Neural cell (in vitro differentiated cells): ENCODE measurements at regions not wholly inside any gene's neighbourhood (a gene's known extent, or its start where the extent isn't known, plus 50 kb on each side); places are given as distances from the start of the nearest gene placed in this dataset.

Experiments used
- H2AFZ ChIP-seq: fragments of 200-600, 300-800 bp; sonication (generic), shearing (Covaris generic); 2 replicates; pipeline ENCODE4 v1.6.0; 2014; ENCODE audit warnings: low read depth, mild to moderate bottlenecking, antibody characterized with exemption, low read length, moderate library complexity
- H3F3A ChIP-seq: fragments of 200-600 bp; shearing (Covaris generic); 2 replicates; pipeline ENCODE4 v1.6.1; 2016; ENCODE audit warnings: mild to moderate bottlenecking, moderate library complexity, mixed read lengths, antibody characterized with exemption, low read length; ENCODE audit not compliant: insufficient read depth, poor library complexity, severe bottlenecking
- H3K27ac ChIP-seq: fragments of 200-600, 300-800 bp; sonication (generic), shearing (Covaris generic); 2 replicates; pipeline ENCODE4 v1.5.1; 2014; ENCODE audit warnings: mild to moderate bottlenecking, low read length, moderate library complexity
- H3K27me3 ChIP-seq: fragments of 300-800, 200-600 bp; sonication (generic), shearing (Covaris generic); 2 replicates; pipeline ENCODE4 v1.6.0; 2014; ENCODE audit warnings: mild to moderate bottlenecking, low read depth, low read length, moderate library complexity; ENCODE audit not compliant: insufficient read depth
- H3K36me3 ChIP-seq: fragments of 300-800, 200-600 bp; sonication (generic), shearing (Covaris generic); 2 replicates; pipeline ENCODE4 v1.5.1; 2014; ENCODE audit warnings: mild to moderate bottlenecking, antibody characterized with exemption, low read length, moderate library complexity; ENCODE audit not compliant: insufficient read depth
- H3K4me2 ChIP-seq: fragments of 300-800, 200-600 bp; sonication (generic), shearing (Covaris generic); 2 replicates; pipeline ENCODE4 v1.6.0; 2014; ENCODE audit warnings: mild to moderate bottlenecking, low read length
- H3K4me3 ChIP-seq: fragments of 300-800, 200-600 bp; sonication (generic), shearing (Covaris generic); 2 replicates; pipeline ENCODE4 v1.5.1; 2014; ENCODE audit warnings: mild to moderate bottlenecking, low read length, moderate library complexity
- H3K79me2 ChIP-seq: fragments of 200-600 bp; shearing (Covaris generic); replicated peaks from 2 replicates; pipeline ENCODE4 v1.6.0; 2014; ENCODE audit warnings: mild to moderate bottlenecking, low read length, moderate library complexity; ENCODE audit not compliant: insufficient read depth
- H3K9ac ChIP-seq: fragments of 300-800, 200-600 bp; sonication (generic), shearing (Covaris generic); 2 replicates; pipeline ENCODE4 v1.6.1; 2016; ENCODE audit warnings: mild to moderate bottlenecking, low read length, mixed read lengths
- H3K9me2 ChIP-seq: fragments of 200-600 bp; shearing (Covaris generic); 2 replicates; pipeline ENCODE4 v1.6.1; 2016; ENCODE audit warnings: mild to moderate bottlenecking, low read length, mixed read lengths; ENCODE audit not compliant: insufficient read depth
- H3K9me3 ChIP-seq: fragments of 200-600, 300-800 bp; sonication (generic), shearing (Covaris generic); 2 replicates; pipeline ENCODE4 v1.6.1; 2016; ENCODE audit warnings: mild to moderate bottlenecking, mixed run types, low read length, moderate library complexity, mixed read lengths
- H4K20me1 ChIP-seq: fragments of 200-600 bp; shearing (Covaris generic); 2 replicates; pipeline ENCODE4 v1.6.1; 2016; ENCODE audit warnings: mild to moderate bottlenecking, mixed run types; ENCODE audit not compliant: insufficient read depth
- CTCF ChIP-seq: fragments of 450-650 bp; IDR thresholded peaks from 2 replicates; pipeline ENCODE4 v1.5.1; 2014; ENCODE audit warnings: antibody characterized with exemption, mild to moderate bottlenecking, moderate library complexity; ENCODE audit not compliant: poor library complexity, severe bottlenecking
- EP300 ChIP-seq: fragments of 450-650 bp; conservative IDR thresholded peaks from 2 replicates; pipeline ENCODE4 v1.6.1; 2014; ENCODE audit warnings: antibody characterized with exemption, mild to moderate bottlenecking, moderate library complexity; ENCODE audit not compliant: poor library complexity, severe bottlenecking
- EZH2 ChIP-seq: fragments of 200-600, 300-800 bp; shearing (Covaris generic), sonication (generic); IDR thresholded peaks from 2 replicates; pipeline ENCODE4 v1.6.1; 2014; ENCODE audit warnings: antibody characterized with exemption, low read length, borderline replicate concordance, mild to moderate bottlenecking; ENCODE audit not compliant: insufficient read depth, poor library complexity, severe bottlenecking
- MXI1 ChIP-seq: fragments of 450-650 bp; conservative IDR thresholded peaks from 2 replicates; pipeline ENCODE4 v1.6.1; 2014; ENCODE audit warnings: antibody characterized with exemption, mild to moderate bottlenecking; ENCODE audit not compliant: poor library complexity, severe bottlenecking
- POLR2AphosphoS5 ChIP-seq: IDR thresholded peaks from 2 replicates; pipeline ENCODE4 v1.6.1; 2012
- RAD21 ChIP-seq: fragments of 450-650 bp; conservative IDR thresholded peaks from 2 replicates; pipeline ENCODE4 v1.6.1; 2014; ENCODE audit warnings: antibody characterized with exemption, mild to moderate bottlenecking, moderate library complexity
- SMC3 ChIP-seq: fragments of 450-650 bp; conservative IDR thresholded peaks from 2 replicates; pipeline ENCODE4 v1.6.1; 2014; ENCODE audit warnings: antibody characterized with exemption, mild to moderate bottlenecking, moderate library complexity; ENCODE audit not compliant: poor library complexity
- TAF1 ChIP-seq: IDR thresholded peaks from 2 replicates; pipeline ENCODE4 v1.6.1; 2012; ENCODE audit warnings: low read depth
- TF ChIP-seq, protein P1 (sequence below): IDR thresholded peaks from 2 replicates; pipeline ENCODE4 v1.6.1; 2012; ENCODE audit warnings: borderline replicate concordance

GRCh38 chr10:33042565-33042964 is 84.5 kb upstream of the ITGB1 start:
- Histone ChIP-seq H3K9ac (no peak overlapping the region), H3K79me2 (no peaks in the 10 kb centered on the region), H3K9me2 (no peaks in the 10 kb centered on the region), H3K9me3 (no peaks in the 10 kb centered on the region), H3F3A (no peaks in the 10 kb centered on the region), H2AFZ (no peak overlapping the region), H3K4me3 (no peak overlapping the region), H3K36me3 (no peaks in the 10 kb centered on the region), H3K27me3 (no peaks in the 10 kb centered on the region), H4K20me1 (no peaks in the 10 kb centered on the region), H3K27ac (no peak overlapping the region), H3K4me2 (no peak overlapping the region)
- TF ChIP-seq POLR2AphosphoS5, result no peak
- no peak for TF ChIP-seq CTCF
- no peak for TF ChIP-seq SMC3
- TF ChIP-seq EZH2, result no peak
- TF ChIP-seq EP300, result no peak
- no peak for TF ChIP-seq RAD21
- TF ChIP-seq TAF1, result no peak
- TF ChIP-seq, protein P1, sequence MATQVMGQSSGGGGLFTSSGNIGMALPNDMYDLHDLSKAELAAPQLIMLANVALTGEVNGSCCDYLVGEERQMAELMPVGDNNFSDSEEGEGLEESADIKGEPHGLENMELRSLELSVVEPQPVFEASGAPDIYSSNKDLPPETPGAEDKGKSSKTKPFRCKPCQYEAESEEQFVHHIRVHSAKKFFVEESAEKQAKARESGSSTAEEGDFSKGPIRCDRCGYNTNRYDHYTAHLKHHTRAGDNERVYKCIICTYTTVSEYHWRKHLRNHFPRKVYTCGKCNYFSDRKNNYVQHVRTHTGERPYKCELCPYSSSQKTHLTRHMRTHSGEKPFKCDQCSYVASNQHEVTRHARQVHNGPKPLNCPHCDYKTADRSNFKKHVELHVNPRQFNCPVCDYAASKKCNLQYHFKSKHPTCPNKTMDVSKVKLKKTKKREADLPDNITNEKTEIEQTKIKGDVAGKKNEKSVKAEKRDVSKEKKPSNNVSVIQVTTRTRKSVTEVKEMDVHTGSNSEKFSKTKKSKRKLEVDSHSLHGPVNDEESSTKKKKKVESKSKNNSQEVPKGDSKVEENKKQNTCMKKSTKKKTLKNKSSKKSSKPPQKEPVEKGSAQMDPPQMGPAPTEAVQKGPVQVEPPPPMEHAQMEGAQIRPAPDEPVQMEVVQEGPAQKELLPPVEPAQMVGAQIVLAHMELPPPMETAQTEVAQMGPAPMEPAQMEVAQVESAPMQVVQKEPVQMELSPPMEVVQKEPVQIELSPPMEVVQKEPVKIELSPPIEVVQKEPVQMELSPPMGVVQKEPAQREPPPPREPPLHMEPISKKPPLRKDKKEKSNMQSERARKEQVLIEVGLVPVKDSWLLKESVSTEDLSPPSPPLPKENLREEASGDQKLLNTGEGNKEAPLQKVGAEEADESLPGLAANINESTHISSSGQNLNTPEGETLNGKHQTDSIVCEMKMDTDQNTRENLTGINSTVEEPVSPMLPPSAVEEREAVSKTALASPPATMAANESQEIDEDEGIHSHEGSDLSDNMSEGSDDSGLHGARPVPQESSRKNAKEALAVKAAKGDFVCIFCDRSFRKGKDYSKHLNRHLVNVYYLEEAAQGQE, result no peak

GRCh38 chr10:33041783-33042437 is 83.9 kb upstream of the ITGB1 start:
- Histone ChIP-seq H3K36me3 (no peaks in the 10 kb centered on the region), H2AFZ (no peak overlapping the region), H3K9me3 (no peaks in the 10 kb centered on the region), H3K27me3 (no peaks in the 10 kb centered on the region), H3K27ac (no peak overlapping the region), H3K79me2 (no peaks in the 10 kb centered on the region), H3K4me2 (no peak overlapping the region), H3K4me3 (no peak overlapping the region), H3K9ac (no peak overlapping the region), H4K20me1 (no peaks in the 10 kb centered on the region), H3K9me2 (no peaks in the 10 kb centered on the region), H3F3A (no peaks in the 10 kb centered on the region)
- no peak for TF ChIP-seq EP300
- TF ChIP-seq RAD21, result no peak
- TF ChIP-seq CTCF, result no peak
- TF ChIP-seq, protein P1, result no peak
- no peak for TF ChIP-seq TAF1
- TF ChIP-seq MXI1, result no peak
- no peak for TF ChIP-seq EZH2
- TF ChIP-seq SMC3, result no peak
- TF ChIP-seq POLR2AphosphoS5, result no peak
